Gastroesophageal sphincter (tissue), 3 donors: ENCODE measurements at regions not wholly inside any gene's neighbourhood (a gene's known extent, or its start where the extent isn't known, plus 50 kb on each side); places are given as distances from the start of the nearest gene placed in this dataset.

Source experiments
- EP300 ChIP-seq: sonication (generic); formaldehyde crosslinking; IDR thresholded peaks from one replicate; pipeline ENCODE4 v1.6.1; 2017; ENCODE audit warnings: antibody characterized with exemption, mild to moderate bottlenecking
- POLR2A ChIP-seq, 2 donors: fragments of 450-650 bp; IDR thresholded peaks; one replicate each; pipeline ENCODE4 v1.6.1; 2017; ENCODE audit warnings: antibody characterized with exemption in 2 of 2, mild to moderate bottlenecking in 2 of 2, moderate library complexity in 1 of 2
- TF ChIP-seq, protein P1 (sequence below), 4 experiments: fragments of 200-600 bp in 2 of 4; fragments of 450-650 bp in 2 of 4; sonication (generic) in 1 of 4; IDR thresholded peaks; one replicate each; pipeline ENCODE4 v1.5.1; 2017 to 2019; ENCODE audit warnings: antibody characterized with exemption in 4 of 4, mild to moderate bottlenecking in 2 of 4, moderate library complexity in 2 of 4

- TF ChIP-seq, protein P1, sequence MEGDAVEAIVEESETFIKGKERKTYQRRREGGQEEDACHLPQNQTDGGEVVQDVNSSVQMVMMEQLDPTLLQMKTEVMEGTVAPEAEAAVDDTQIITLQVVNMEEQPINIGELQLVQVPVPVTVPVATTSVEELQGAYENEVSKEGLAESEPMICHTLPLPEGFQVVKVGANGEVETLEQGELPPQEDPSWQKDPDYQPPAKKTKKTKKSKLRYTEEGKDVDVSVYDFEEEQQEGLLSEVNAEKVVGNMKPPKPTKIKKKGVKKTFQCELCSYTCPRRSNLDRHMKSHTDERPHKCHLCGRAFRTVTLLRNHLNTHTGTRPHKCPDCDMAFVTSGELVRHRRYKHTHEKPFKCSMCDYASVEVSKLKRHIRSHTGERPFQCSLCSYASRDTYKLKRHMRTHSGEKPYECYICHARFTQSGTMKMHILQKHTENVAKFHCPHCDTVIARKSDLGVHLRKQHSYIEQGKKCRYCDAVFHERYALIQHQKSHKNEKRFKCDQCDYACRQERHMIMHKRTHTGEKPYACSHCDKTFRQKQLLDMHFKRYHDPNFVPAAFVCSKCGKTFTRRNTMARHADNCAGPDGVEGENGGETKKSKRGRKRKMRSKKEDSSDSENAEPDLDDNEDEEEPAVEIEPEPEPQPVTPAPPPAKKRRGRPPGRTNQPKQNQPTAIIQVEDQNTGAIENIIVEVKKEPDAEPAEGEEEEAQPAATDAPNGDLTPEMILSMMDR (IDR thresholded peaks at IDR 0.05), result no peak
- TF ChIP-seq POLR2A (IDR thresholded peaks at IDR 0.05) (no peak), EP300 (no peak)
Measured at GRCh38 chr6:33895296-33895695, 91.5 kb upstream of the MLN start.
